ENCODE measurements at regions not wholly inside any gene's neighbourhood (a gene's known extent, or its start where the extent isn't known, plus 50 kb on each side); places are given as distances from the start of the nearest gene placed in this dataset.

DNA sequence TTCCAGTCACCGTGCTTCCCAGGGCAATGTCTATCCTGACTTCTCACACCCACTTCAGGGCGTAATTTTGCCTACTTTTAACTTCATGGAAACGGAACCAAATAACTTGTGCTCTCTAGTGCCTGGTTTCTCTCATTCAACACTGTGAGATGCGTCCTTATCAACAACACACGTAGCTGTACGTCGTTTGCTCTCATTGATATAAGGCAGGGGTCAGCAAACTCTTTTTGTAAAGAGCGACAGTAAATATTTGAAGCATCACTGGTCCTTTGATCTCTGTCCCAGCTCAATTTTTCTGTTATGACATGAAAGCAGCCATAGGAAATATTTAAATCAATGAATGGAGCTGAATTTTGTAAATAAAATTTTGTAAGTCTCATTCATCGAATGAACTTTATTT, 239.3 kb upstream of the KCNG1 start:
- TF ChIP-seq, protein P1, sequence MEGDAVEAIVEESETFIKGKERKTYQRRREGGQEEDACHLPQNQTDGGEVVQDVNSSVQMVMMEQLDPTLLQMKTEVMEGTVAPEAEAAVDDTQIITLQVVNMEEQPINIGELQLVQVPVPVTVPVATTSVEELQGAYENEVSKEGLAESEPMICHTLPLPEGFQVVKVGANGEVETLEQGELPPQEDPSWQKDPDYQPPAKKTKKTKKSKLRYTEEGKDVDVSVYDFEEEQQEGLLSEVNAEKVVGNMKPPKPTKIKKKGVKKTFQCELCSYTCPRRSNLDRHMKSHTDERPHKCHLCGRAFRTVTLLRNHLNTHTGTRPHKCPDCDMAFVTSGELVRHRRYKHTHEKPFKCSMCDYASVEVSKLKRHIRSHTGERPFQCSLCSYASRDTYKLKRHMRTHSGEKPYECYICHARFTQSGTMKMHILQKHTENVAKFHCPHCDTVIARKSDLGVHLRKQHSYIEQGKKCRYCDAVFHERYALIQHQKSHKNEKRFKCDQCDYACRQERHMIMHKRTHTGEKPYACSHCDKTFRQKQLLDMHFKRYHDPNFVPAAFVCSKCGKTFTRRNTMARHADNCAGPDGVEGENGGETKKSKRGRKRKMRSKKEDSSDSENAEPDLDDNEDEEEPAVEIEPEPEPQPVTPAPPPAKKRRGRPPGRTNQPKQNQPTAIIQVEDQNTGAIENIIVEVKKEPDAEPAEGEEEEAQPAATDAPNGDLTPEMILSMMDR (IDR thresholded peaks at IDR 0.05), result no peak
- no peak for TF ChIP-seq POLR2AphosphoS5 (IDR thresholded peaks at IDR 0.05)
- TF ChIP-seq EP300 (IDR thresholded peaks at IDR 0.05), result no peak
- TF ChIP-seq POLR2A (IDR thresholded peaks at IDR 0.05), result no peak

Measured in stomach (tissue), 4 donors.